SK-N-MC (cell line): ENCODE measurements at regions not wholly inside any gene's neighbourhood (a gene's known extent, or its start where the extent isn't known, plus 50 kb on each side); places are given as distances from the start of the nearest gene placed in this dataset.

Source experiments
- EZH2 ChIP-seq: fragments of 200-600 bp; sonication (generic); IDR thresholded peaks from one replicate; pipeline ENCODE4 v1.6.1; 2017; ENCODE audit warnings: antibody characterized with exemption
- FOXP2 ChIP-seq: optimal IDR thresholded peaks from 2 replicates; pipeline ENCODE3; 2011; ENCODE audit warnings: mild to moderate bottlenecking, moderate library complexity; ENCODE audit not compliant: insufficient read depth; ENCODE audit errors: extremely low read length, control extremely low read depth
- POLR2AphosphoS5 ChIP-seq: IDR thresholded peaks from 2 replicates; pipeline ENCODE4 v1.6.1; 2012; ENCODE audit warnings: mild to moderate bottlenecking, low read depth, low read length, borderline replicate concordance

DNA sequence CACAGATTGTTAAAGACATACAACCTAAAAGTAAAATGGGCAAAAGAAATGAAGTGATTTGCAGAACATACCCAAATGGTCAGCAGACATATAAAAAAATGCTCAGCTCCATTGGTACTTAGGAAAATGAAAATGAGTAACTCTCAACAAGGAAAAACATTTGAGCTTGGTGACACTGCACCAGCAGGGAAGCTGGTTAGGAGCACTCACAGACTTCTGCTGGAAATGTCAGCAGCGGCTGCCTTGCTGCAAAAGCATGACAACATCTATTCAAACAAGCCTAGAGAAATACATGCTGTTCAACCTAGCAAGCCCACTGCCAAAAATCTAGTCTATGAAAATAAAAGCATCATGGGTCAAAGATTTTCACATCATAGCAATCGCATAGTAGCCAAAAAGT, 99.0 kb upstream of the FOXQ1 start:
- TF ChIP-seq EZH2 (no peak), FOXP2 (no peak), POLR2AphosphoS5 (no peak)
